H1 (cell line): ENCODE measurements at regions not wholly inside any gene's neighbourhood (a gene's known extent, or its start where the extent isn't known, plus 50 kb on each side); places are given as distances from the start of the nearest gene placed in this dataset.

Experiments
- CTCF ChIA-PET: fragments of 300-600 bp; sonication (Branson Sonifier 250); formaldehyde crosslinking; loops from one replicate; lab custom pipeline; 2021; ENCODE audit not compliant: partially characterized antibody; lab: Charles Lee
- POLR2A ChIA-PET: fragments of 300-600 bp; sonication (Branson Sonifier 250); formaldehyde crosslinking; loops from one replicate; lab custom pipeline; 2021; ENCODE audit warnings: inconsistent platforms; ENCODE audit not compliant: partially characterized antibody; lab: Charles Lee
- DNase-seq, 2 experiments: peaks; one replicate each; pipeline versions ENCODE4 v3.0.0 to v3.0.0-alpha.2; 2010 to 2022; ENCODE audit warnings: low spot score in 2 of 2, low read depth in 1 of 2, mixed read lengths in 1 of 2
- FAIRE-seq: peaks from 2 replicates; lab custom pipeline; 2011; peaks lifted over from hg19 to GRCh38; lab: Jason Lieb, UNC
- H2AFZ ChIP-seq: 2 replicates; pipeline ENCODE4 v1.8.1; 2012; ENCODE audit warnings: low read length, inconsistent platforms
- H2AK5ac ChIP-seq: 2 replicates; pipeline ENCODE4 v1.6.1; 2013; ENCODE audit warnings: low read depth, low read length
- H2BK120ac ChIP-seq: replicated peaks from 2 replicates; pipeline ENCODE3; 2013; ENCODE audit warnings: low read depth, low read length, inconsistent platforms
- H2BK12ac ChIP-seq: 2 replicates; pipeline ENCODE4 v1.6.1; 2013; ENCODE audit warnings: low read depth, low read length
- H2BK15ac ChIP-seq: 2 replicates; pipeline ENCODE4 v1.6.1; 2013; ENCODE audit warnings: low read length
- H2BK20ac ChIP-seq: 2 replicates; pipeline ENCODE4 v1.6.1; 2013; ENCODE audit warnings: low read length
- H2BK5ac ChIP-seq: 2 replicates; pipeline ENCODE4 v1.6.1; 2013; ENCODE audit warnings: low read depth, low read length
- H3K14ac ChIP-seq: 2 replicates; pipeline ENCODE4 v1.6.1; 2013; ENCODE audit warnings: inconsistent platforms; ENCODE audit not compliant: insufficient read length
- H3K18ac ChIP-seq: 2 replicates; pipeline ENCODE4 v1.6.1; 2013; ENCODE audit warnings: low read length; ENCODE audit errors: extremely low read depth
- H3K23ac ChIP-seq: 2 replicates; pipeline ENCODE4 v1.6.1; 2013; ENCODE audit warnings: inconsistent platforms; ENCODE audit not compliant: insufficient read length
- H3K23me2 ChIP-seq: 2 replicates; pipeline ENCODE4 v1.6.1; 2013; ENCODE audit warnings: low read depth, low read length
- H3K27ac ChIP-seq: 2 replicates; pipeline ENCODE4 v1.6.1; 2011; ENCODE audit warnings: low read depth, low read length, inconsistent platforms
- H3K27me3 ChIP-seq, 4 experiments: replicated peaks in 1 of 4; 1 replicate in 1 of 4; 2 replicates in 3 of 4; pipeline versions ENCODE4 v1.6.1 to v1.8.1; 2011 to 2013; ENCODE audit warnings: low read length in 3 of 4, mild to moderate bottlenecking in 3 of 4, inconsistent platforms in 2 of 4, mixed read lengths in 2 of 4, moderate library complexity in 1 of 4; ENCODE audit not compliant: control insufficient read depth in 3 of 4, insufficient read depth in 3 of 4; ENCODE audit errors: extremely low read depth in 1 of 4
- H3K36me3 ChIP-seq, 4 experiments: 2 replicates each; pipeline versions ENCODE4 v1.6.1 to v1.8.1; 2011 to 2013; ENCODE audit warnings: mild to moderate bottlenecking in 4 of 4, low read length in 3 of 4, moderate library complexity in 2 of 4, control low read depth in 1 of 4, inconsistent platforms in 1 of 4; ENCODE audit not compliant: insufficient read depth in 4 of 4, control insufficient read depth in 2 of 4
- H3K4ac ChIP-seq: replicated peaks from 2 replicates; pipeline ENCODE3; 2013; ENCODE audit warnings: low read length, low read depth, mixed read lengths, inconsistent platforms; ENCODE audit not compliant: insufficient read length
- H3K4me1 ChIP-seq, 4 experiments: replicated peaks in 1 of 4; 1 replicate in 1 of 4; 2 replicates in 3 of 4; pipeline versions ENCODE4 v1.6.1 to v1.8.1; 2011 to 2013; ENCODE audit warnings: low read length in 3 of 4, inconsistent platforms in 2 of 4, mixed read lengths in 1 of 4; ENCODE audit not compliant: insufficient read depth in 4 of 4, control insufficient read depth in 3 of 4
- H3K4me2 ChIP-seq, 2 experiments: 2 replicates each; pipeline versions ENCODE4 v1.6.1 to v1.8.1; 2011 to 2013; ENCODE audit warnings: low read depth in 2 of 2, low read length in 2 of 2, control low read depth in 1 of 2, inconsistent platforms in 1 of 2, mild to moderate bottlenecking in 1 of 2; ENCODE audit not compliant: insufficient read depth in 1 of 2
- H3K4me3 ChIP-seq, 4 experiments: fragments of 200-600, 300-600 bp in 1 of 4; sonication (generic), shearing (Covaris generic), sonication (Bioruptor Twin) in 1 of 4; 2 replicates each; pipeline versions ENCODE4 v1.5.1 to v1.8.1; 2011 to 2016; ENCODE audit warnings: low read length in 4 of 4, low read depth in 3 of 4, control low read depth in 2 of 4, inconsistent platforms in 2 of 4, mild to moderate bottlenecking in 2 of 4, mixed read lengths in 1 of 4, moderate library complexity in 1 of 4; ENCODE audit not compliant: insufficient read depth in 2 of 4; ENCODE audit errors: extremely low read depth in 1 of 4
- H3K56ac ChIP-seq: replicated peaks from 2 replicates; pipeline ENCODE3; 2013; ENCODE audit warnings: low read depth, mild to moderate bottlenecking, mixed read lengths, low read length, inconsistent platforms; ENCODE audit not compliant: insufficient read length
- H3K79me1 ChIP-seq: 2 replicates; pipeline ENCODE4 v1.6.1; 2013; ENCODE audit warnings: low read depth, low read length, control low read depth
- H3K79me2 ChIP-seq, 2 experiments: 2 replicates each; pipeline versions ENCODE4 v1.6.1 to v1.8.1; 2012 to 2013; ENCODE audit warnings: low read length in 2 of 2, mild to moderate bottlenecking in 2 of 2, inconsistent platforms in 1 of 2; ENCODE audit not compliant: insufficient read depth in 2 of 2, control insufficient read depth in 1 of 2
- H3K9ac ChIP-seq, 4 experiments: replicated peaks in 1 of 4; 1 replicate in 1 of 4; 2 replicates in 3 of 4; pipeline versions ENCODE4 v1.6.1 to v1.8.1; 2011 to 2013; ENCODE audit warnings: low read depth in 3 of 4, low read length in 3 of 4, control low read depth in 2 of 4, mild to moderate bottlenecking in 2 of 4, moderate library complexity in 2 of 4, inconsistent platforms in 1 of 4; ENCODE audit errors: extremely low read depth in 1 of 4
- H3K9me3 ChIP-seq, 2 experiments: 2 replicates each; pipeline versions ENCODE4 v1.6.1 to v1.8.1; 2012 to 2013; ENCODE audit warnings: mild to moderate bottlenecking in 2 of 2, moderate library complexity in 2 of 2, control low read depth in 1 of 2, inconsistent platforms in 1 of 2, low read depth in 1 of 2, low read length in 1 of 2, mixed read lengths in 1 of 2; ENCODE audit not compliant: insufficient read depth in 2 of 2
- H4K20me1 ChIP-seq, 2 experiments: replicated peaks in 1 of 2; 2 replicates each; pipeline versions ENCODE3 to v1.8.1; 2011 to 2013; ENCODE audit warnings: inconsistent platforms in 2 of 2, low read length in 2 of 2, mild to moderate bottlenecking in 1 of 2; ENCODE audit not compliant: insufficient read depth in 2 of 2, control insufficient read depth in 1 of 2
- H4K5ac ChIP-seq: 2 replicates; pipeline ENCODE4 v1.6.1; 2013; ENCODE audit warnings: low read length, low read depth, mixed read lengths, inconsistent platforms; ENCODE audit not compliant: insufficient read length
- H4K8ac ChIP-seq: 2 replicates; pipeline ENCODE4 v1.8.0; 2013; ENCODE audit warnings: mild to moderate bottlenecking, moderate library complexity, low read length, inconsistent platforms; ENCODE audit not compliant: insufficient read depth; ENCODE audit errors: extremely low read depth
- H4K91ac ChIP-seq: replicated peaks from 2 replicates; pipeline ENCODE3; 2013; ENCODE audit warnings: low read length, mixed read lengths, inconsistent platforms; ENCODE audit not compliant: insufficient read length
- CTBP2 ChIP-seq: IDR thresholded peaks from 2 replicates; pipeline ENCODE4 v1.7.0; 2011; ENCODE audit warnings: borderline replicate concordance, mild to moderate bottlenecking, moderate library complexity, mixed read lengths, low read length; ENCODE audit not compliant: insufficient read depth, insufficient read length
- GABPA ChIP-seq: IDR thresholded peaks from 2 replicates; pipeline ENCODE4 v1.6.1; 2011; ENCODE audit warnings: mild to moderate bottlenecking, low read length, moderate library complexity, borderline replicate concordance; ENCODE audit not compliant: insufficient read depth
- TAF7 ChIP-seq: optimal IDR thresholded peaks from 2 replicates; pipeline ENCODE3; 2011; ENCODE audit warnings: low read depth, mild to moderate bottlenecking, inconsistent platforms, low read length, moderate library complexity, borderline replicate concordance
- TEAD4 ChIP-seq: IDR thresholded peaks from 2 replicates; pipeline ENCODE4 v1.6.1; 2012; ENCODE audit warnings: low read depth, low read length, inconsistent platforms, mixed read lengths
- WGBS, 2 experiments: shearing (Covaris generic) in 1 of 2; methylation state at CpG; one replicate each; pipeline versions ENCODE4 v1.1.6 to v1.1.7; 2013 to 2015; ENCODE audit warnings: low lambda C conversion rate in 2 of 2, mixed read lengths in 2 of 2, inconsistent platforms in 1 of 2, low coverage in 1 of 2, missing lambda C conversion rate in 1 of 2; ENCODE audit not compliant: insufficient replicate concordance in 2 of 2, insufficient coverage in 1 of 2, insufficient read length in 1 of 2; ENCODE audit errors: extremely low coverage in 1 of 2, missing lambda C conversion rate in 1 of 2; 5-methylcytosine and 5-hydroxymethylcytosine counted together

DNA sequence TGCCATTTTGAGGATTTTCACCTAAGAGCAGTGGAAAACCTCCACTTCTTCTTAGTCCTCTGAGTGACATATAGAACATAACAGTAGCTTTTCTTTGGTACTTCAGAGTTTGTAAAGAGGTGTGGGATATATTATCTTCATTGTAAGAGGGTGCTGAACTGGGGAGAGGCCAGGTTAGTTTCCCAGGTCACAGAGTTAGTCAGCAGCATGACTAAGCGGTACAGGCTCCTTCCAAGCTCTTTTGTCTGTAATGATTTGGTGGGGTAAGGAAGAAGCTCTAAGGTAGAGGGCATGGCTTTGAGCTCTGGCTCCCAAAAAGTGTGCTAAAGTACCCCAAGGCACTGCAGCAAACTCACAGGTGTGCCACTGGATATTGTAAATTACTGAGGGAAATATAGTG, 325.0 kb upstream of the PLXNA2 start:
- CTCF ChIA-PET, result no interaction called here
- H3K18ac ChIP-seq, result no peak overlapping the region
- H4K8ac ChIP-seq, result no peak overlapping the region
- no peak overlapping the region for H3K9ac ChIP-seq
- H2AK5ac ChIP-seq, result no peak overlapping the region
- TF ChIP-seq GABPA (no peak), TEAD4 (no peak), TAF7 (no peak), CTBP2 (no peak)
- no peaks in the 10 kb centered on the region for H3K79me1 ChIP-seq
- H3K27me3 ChIP-seq, result no peaks in the 10 kb centered on the region
- no peak overlapping the region for H4K5ac ChIP-seq
- no peaks in the 10 kb centered on the region for H3K36me3 ChIP-seq
- no peaks in the 10 kb centered on the region for H3K4me1 ChIP-seq
- 86% methylated on average over 1 of the region's 1 CpG; no CpG with 5 or more reads in 1 of the 2 experiments for WGBS, 2 experiments
- H3K23me2 ChIP-seq, result no peaks in the 10 kb centered on the region
- no peak overlapping the region for H2BK12ac ChIP-seq
- H3K14ac ChIP-seq, result no peak overlapping the region
- POLR2A ChIA-PET, result interaction anchor here (1.1 kb wide), 1 partner anchor 30 kb away, joined by 3 read pairs; no protein-coding TSS in a partner anchor
- H2BK120ac ChIP-seq, result no peak overlapping the region
- H3K4me3 ChIP-seq, result no peak overlapping the region
- no peak overlapping the region for H3K4me2 ChIP-seq
- no peak overlapping the region for H2BK20ac ChIP-seq
- no peak overlapping the region for H2BK5ac ChIP-seq
- H3K79me2 ChIP-seq, result no peaks in the 10 kb centered on the region
- no peaks in the 10 kb centered on the region for H4K20me1 ChIP-seq
- H3K4ac ChIP-seq, result no peak overlapping the region
- peaks cover 0 to 4% of the 10 kb centered on the region in 2 experiments; a peak in 1 of 4 replicates for H3K9me3 ChIP-seq
- DNase-seq (no peak), FAIRE-seq (no peak)
- H2BK15ac ChIP-seq, result no peak overlapping the region
- H3K23ac ChIP-seq, result no peak overlapping the region
- H3K56ac ChIP-seq, result no peak overlapping the region
- peak overlapping the region; percentile 70; the same call in 1 of the 2 replicates for H2AFZ ChIP-seq
- H4K91ac ChIP-seq, result no peak overlapping the region
- H3K27ac ChIP-seq, result no peak overlapping the region
